ENCODE measurements at regions not wholly inside any gene's neighbourhood (a gene's known extent, or its start where the extent isn't known, plus 50 kb on each side); places are given as distances from the start of the nearest gene placed in this dataset.

- intact Hi-C loops (cut with DNase I), result no loop called here
- 96% methylated on average over 1 of the region's 1 CpG for WGBS, 2 donors
- Histone ChIP-seq H3K36me3 (ENCODE audit: control insufficient read depth in 1 of 2, insufficient read depth in 2 of 2, low read length in 1 of 2) (no peaks in the 10 kb centered on the region), H3K4me3 (ENCODE audit: low read length in 2 of 2) (no peak overlapping the region), H3K27me3 (ENCODE audit: control insufficient read depth in 1 of 2, insufficient read depth in 2 of 2, low read length in 1 of 2) (no peaks in the 10 kb centered on the region), H3K9me3 (ENCODE audit: control insufficient read depth, low read length) (no peaks in the 10 kb centered on the region), H3K27ac (ENCODE audit: low read depth in 1 of 2, low read length in 2 of 2) (no peak overlapping the region), H3K4me1 (ENCODE audit: control insufficient read depth in 1 of 2, insufficient read depth in 2 of 2, low read length in 2 of 2) (peaks cover 0 to 9% of the 10 kb centered on the region in 2 donors)
- no peak for DNase-seq
- ATAC-seq (ENCODE audit: low FRiP score), result no peak
Measured at GRCh38 chr4:127209580-127210095, 423.1 kb upstream of the INTU start.

GRCh38 chr4:127210893-127211649 is 421.7 kb upstream of the INTU start:
- H3K4me3 ChIP-seq (ENCODE audit: low read length in 2 of 2), result no peak overlapping the region
- H3K4me1 ChIP-seq (ENCODE audit: control insufficient read depth in 1 of 2, insufficient read depth in 2 of 2, low read length in 2 of 2), result peaks cover 0 to 9% of the 10 kb centered on the region in 2 donors
- intact Hi-C loops (cut with DNase I), result no loop called here
- 48 to 49% methylated on average over 2 of the region's 2 CpGs for WGBS, 2 donors
- no peak overlapping the region for H3K27ac ChIP-seq (ENCODE audit: low read depth in 1 of 2, low read length in 2 of 2)
- ATAC-seq (ENCODE audit: low FRiP score) (peak; percentile 69), DNase-seq (peak in 1 of 2 donors; percentile 48)
- no peaks in the 10 kb centered on the region for H3K36me3 ChIP-seq (ENCODE audit: control insufficient read depth in 1 of 2, insufficient read depth in 2 of 2, low read length in 1 of 2)
- no peaks in the 10 kb centered on the region for H3K9me3 ChIP-seq (ENCODE audit: control insufficient read depth, low read length)
- no peaks in the 10 kb centered on the region for H3K27me3 ChIP-seq (ENCODE audit: control insufficient read depth in 1 of 2, insufficient read depth in 2 of 2, low read length in 1 of 2)

GRCh38 chr4:127211650-127212560 is 420.9 kb upstream of the INTU start:
- intact Hi-C loops (cut with DNase I), result no loop called here
- 29% methylated on average over 4 of the region's 4 CpGs for WGBS, 2 donors
- Histone ChIP-seq H3K27ac (ENCODE audit: low read depth in 1 of 2, low read length in 2 of 2) (no peak overlapping the region), H3K9me3 (ENCODE audit: control insufficient read depth, low read length) (no peaks in the 10 kb centered on the region), H3K36me3 (ENCODE audit: control insufficient read depth in 1 of 2, insufficient read depth in 2 of 2, low read length in 1 of 2) (no peaks in the 10 kb centered on the region), H3K4me3 (ENCODE audit: low read length in 2 of 2) (no peak overlapping the region), H3K27me3 (ENCODE audit: control insufficient read depth in 1 of 2, insufficient read depth in 2 of 2, low read length in 1 of 2) (no peaks in the 10 kb centered on the region), H3K4me1 (ENCODE audit: control insufficient read depth in 1 of 2, insufficient read depth in 2 of 2, low read length in 2 of 2) (peaks cover 0 to 9% of the 10 kb centered on the region in 2 donors)
- peak; percentile 44 for ATAC-seq (ENCODE audit: low FRiP score)
- no peak for DNase-seq

- Histone ChIP-seq H3K27me3 (ENCODE audit: control insufficient read depth in 1 of 2, insufficient read depth in 2 of 2, low read length in 1 of 2) (no peaks in the 10 kb centered on the region), H3K4me1 (ENCODE audit: control insufficient read depth in 1 of 2, insufficient read depth in 2 of 2, low read length in 2 of 2) (peaks cover 0 to 9% of the 10 kb centered on the region in 2 donors), H3K27ac (ENCODE audit: low read depth in 1 of 2, low read length in 2 of 2) (no peak overlapping the region), H3K36me3 (ENCODE audit: control insufficient read depth in 1 of 2, insufficient read depth in 2 of 2, low read length in 1 of 2) (no peaks in the 10 kb centered on the region), H3K9me3 (ENCODE audit: control insufficient read depth, low read length) (no peaks in the 10 kb centered on the region), H3K4me3 (ENCODE audit: low read length in 2 of 2) (no peak overlapping the region)
- ATAC-seq (ENCODE audit: low FRiP score) (no peak), DNase-seq (no peak)
- intact Hi-C loops (cut with DNase I), result no loop called here
- WGBS, 2 donors, result 87 to 93% methylated on average over 4 of the region's 4 CpGs
Measured at GRCh38 chr4:127212701-127213100, 420.1 kb upstream of the INTU start.

GRCh38 chr4:127214016-127214415 is 418.7 kb upstream of the INTU start:
- no peak overlapping the region for H3K4me3 ChIP-seq (ENCODE audit: low read length in 2 of 2)
- H3K9me3 ChIP-seq (ENCODE audit: control insufficient read depth, low read length), result no peaks in the 10 kb centered on the region
- 9 to 15% methylated on average over 2 of the region's 2 CpGs for WGBS, 2 donors
- H3K27ac ChIP-seq (ENCODE audit: low read depth in 1 of 2, low read length in 2 of 2), result no peak overlapping the region
- H3K4me1 ChIP-seq (ENCODE audit: control insufficient read depth in 1 of 2, insufficient read depth in 2 of 2, low read length in 2 of 2), result peaks cover 0 to 9% of the 10 kb centered on the region in 2 donors
- ATAC-seq (ENCODE audit: low FRiP score), result peak; percentile 76
- intact Hi-C loops (cut with DNase I), result no loop called here
- no peaks in the 10 kb centered on the region for H3K27me3 ChIP-seq (ENCODE audit: control insufficient read depth in 1 of 2, insufficient read depth in 2 of 2, low read length in 1 of 2)
- H3K36me3 ChIP-seq (ENCODE audit: control insufficient read depth in 1 of 2, insufficient read depth in 2 of 2, low read length in 1 of 2), result no peaks in the 10 kb centered on the region
- peak in 1 of 2 donors; percentile 46 for DNase-seq

- ATAC-seq (ENCODE audit: low FRiP score), result no peak
- Histone ChIP-seq H3K36me3 (ENCODE audit: control insufficient read depth in 1 of 2, insufficient read depth in 2 of 2, low read length in 1 of 2) (no peaks in the 10 kb centered on the region), H3K4me3 (ENCODE audit: low read length in 2 of 2) (no peak overlapping the region), H3K27ac (ENCODE audit: low read depth in 1 of 2, low read length in 2 of 2) (no peak overlapping the region), H3K9me3 (ENCODE audit: control insufficient read depth, low read length) (no peaks in the 10 kb centered on the region), H3K27me3 (ENCODE audit: control insufficient read depth in 1 of 2, insufficient read depth in 2 of 2, low read length in 1 of 2) (no peaks in the 10 kb centered on the region), H3K4me1 (ENCODE audit: control insufficient read depth in 1 of 2, insufficient read depth in 2 of 2, low read length in 2 of 2) (peaks cover 0 to 9% of the 10 kb centered on the region in 2 donors)
- intact Hi-C loops (cut with DNase I), result no loop called here
- DNase-seq, result no peak
- 93 to 96% methylated on average over 4 of the region's 4 CpGs for WGBS, 2 donors
Measured at GRCh38 chr4:127214931-127215330, 417.8 kb upstream of the INTU start.

- Histone ChIP-seq H3K36me3 (ENCODE audit: control insufficient read depth in 1 of 2, insufficient read depth in 2 of 2, low read length in 1 of 2) (no peaks in the 10 kb centered on the region), H3K27ac (ENCODE audit: low read depth in 1 of 2, low read length in 2 of 2) (no peak overlapping the region), H3K4me1 (ENCODE audit: control insufficient read depth in 1 of 2, insufficient read depth in 2 of 2, low read length in 2 of 2) (peaks cover 0 to 2% of the 10 kb centered on the region in 2 donors), H3K27me3 (ENCODE audit: control insufficient read depth in 1 of 2, insufficient read depth in 2 of 2, low read length in 1 of 2) (no peaks in the 10 kb centered on the region), H3K9me3 (ENCODE audit: control insufficient read depth, low read length) (no peaks in the 10 kb centered on the region), H3K4me3 (ENCODE audit: low read length in 2 of 2) (no peak overlapping the region)
- no peak for DNase-seq
- intact Hi-C loops (cut with DNase I), result no loop called here
- no peak for ATAC-seq (ENCODE audit: low FRiP score)
- WGBS, 2 donors, result 50 to 57% methylated on average over 2 of the region's 2 CpGs
Measured at GRCh38 chr4:127217586-127218229, 415.0 kb upstream of the INTU start.

GRCh38 chr4:127219232-127219631 is 413.5 kb upstream of the INTU start:
- H3K27ac ChIP-seq (ENCODE audit: low read depth in 1 of 2, low read length in 2 of 2), result no peak overlapping the region
- ATAC-seq (ENCODE audit: low FRiP score), result no peak
- no peaks in the 10 kb centered on the region for H3K4me1 ChIP-seq (ENCODE audit: control insufficient read depth in 1 of 2, insufficient read depth in 2 of 2, low read length in 2 of 2)
- H3K9me3 ChIP-seq (ENCODE audit: control insufficient read depth, low read length), result no peaks in the 10 kb centered on the region
- no peaks in the 10 kb centered on the region for H3K36me3 ChIP-seq (ENCODE audit: control insufficient read depth in 1 of 2, insufficient read depth in 2 of 2, low read length in 1 of 2)
- no peak for DNase-seq
- H3K27me3 ChIP-seq (ENCODE audit: control insufficient read depth in 1 of 2, insufficient read depth in 2 of 2, low read length in 1 of 2), result no peaks in the 10 kb centered on the region
- intact Hi-C loops (cut with DNase I), result no loop called here
- no peak overlapping the region for H3K4me3 ChIP-seq (ENCODE audit: low read length in 2 of 2)
